ENCODE measurements at regions not wholly inside any gene's neighbourhood (a gene's known extent, or its start where the extent isn't known, plus 50 kb on each side); places are given as distances from the start of the nearest gene placed in this dataset.

DNA sequence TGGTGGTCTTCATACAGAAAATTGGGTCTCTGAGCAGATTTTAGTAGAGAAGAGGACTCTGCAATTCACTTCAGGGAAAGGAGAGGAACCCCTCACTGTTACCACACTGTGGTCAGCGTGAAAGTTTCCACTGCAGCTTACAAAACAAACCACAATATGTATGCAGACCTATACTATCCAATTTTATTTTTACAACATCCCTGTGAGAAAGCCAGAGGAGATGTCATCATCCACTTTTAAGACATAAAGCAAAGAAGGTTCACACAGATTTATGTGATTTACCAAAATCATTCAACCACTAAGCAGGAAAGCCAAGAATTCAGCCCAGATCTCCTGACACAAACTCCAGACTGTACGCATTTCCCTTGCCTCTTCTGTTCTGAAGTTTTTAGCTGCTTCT, 442.4 kb downstream of the FRK start:
- Histone ChIP-seq H3K27me3 (ENCODE audit: control insufficient read depth in 1 of 2, insufficient read depth in 2 of 2, low read length in 2 of 2) (no peaks in the 10 kb centered on the region), H3K9ac (ENCODE audit: insufficient read depth, low read depth, low read length) (no peak overlapping the region), H3K4me3 (replicated peaks in 1 of 3; ENCODE audit: insufficient read depth in 1 of 3, low read depth in 2 of 3, low read length in 3 of 3) (no peak overlapping the region), H3K4me1 (ENCODE audit: insufficient read depth, low read length) (no peaks in the 10 kb centered on the region), H2AFZ (ENCODE audit: low read length) (no peak overlapping the region), H3K79me2 (ENCODE audit: insufficient read depth, low read length) (no peaks in the 10 kb centered on the region), H3K36me3 (replicated peaks in 1 of 2; ENCODE audit: control insufficient read depth in 1 of 2, insufficient read depth in 2 of 2, low read length in 2 of 2) (no peaks in the 10 kb centered on the region), H3K4me2 (ENCODE audit: low read depth, low read length) (no peak overlapping the region), H4K20me1 (ENCODE audit: insufficient read depth, low read length) (no peaks in the 10 kb centered on the region), H3K9me3 (ENCODE audit: low read length) (no peaks in the 10 kb centered on the region), H3K27ac (ENCODE audit: extremely low read length, insufficient read depth, low read length) (no peak overlapping the region)
- 22% methylated on average over 2 of the region's 2 CpGs for WGBS (ENCODE audit: low lambda C conversion rate)
- no peak for DNase-seq (ENCODE audit: low spot score)
- POLR2A ChIA-PET: no interaction called here
- TF ChIP-seq RNF2 (conservative IDR thresholded peaks at IDR 0.05; ENCODE audit: low read depth): no peak
- TF ChIP-seq KMT2A (CRISPR knock-in tag; IDR thresholded peaks at IDR 0.05): no peak
- TF ChIP-seq ZNF331 (CRISPR knock-in tag; IDR thresholded peaks at IDR 0.05): no peak
- TF ChIP-seq CEBPB (IDR thresholded peaks at IDR 0.05; ENCODE audit: borderline replicate concordance, low read depth, low read length): no peak
- TF ChIP-seq FOXO1 (CRISPR knock-in tag; IDR thresholded peaks at IDR 0.05): no peak
- TF ChIP-seq, protein P1, sequence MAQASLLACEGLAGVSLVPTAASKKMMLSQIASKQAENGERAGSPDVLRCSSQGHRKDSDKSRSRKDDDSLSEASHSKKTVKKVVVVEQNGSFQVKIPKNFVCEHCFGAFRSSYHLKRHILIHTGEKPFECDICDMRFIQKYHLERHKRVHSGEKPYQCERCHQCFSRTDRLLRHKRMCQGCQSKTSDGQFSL (CRISPR knock-in tag; IDR thresholded peaks at IDR 0.05): no peak
- no peak for TF ChIP-seq YEATS4 (CRISPR knock-in tag; IDR thresholded peaks at IDR 0.05; ENCODE audit: borderline replicate concordance)
- no peak for TF ChIP-seq MEF2D (CRISPR knock-in tag; IDR thresholded peaks at IDR 0.05)
- TF ChIP-seq NFIC (IDR thresholded peaks at IDR 0.05; ENCODE audit: low read length): no peak
- no peak for TF ChIP-seq TAF1 (CRISPR knock-in tag; IDR thresholded peaks at IDR 0.05)
- TF ChIP-seq IRX3 (CRISPR knock-in tag; IDR thresholded peaks at IDR 0.05; ENCODE audit: borderline replicate concordance, low read depth): no peak
- TF ChIP-seq BRD4 (CRISPR knock-in tag; IDR thresholded peaks at IDR 0.05): no peak
- TF ChIP-seq RFXAP (CRISPR knock-in tag; IDR thresholded peaks at IDR 0.05; ENCODE audit: borderline replicate concordance): no peak
- no peak for TF ChIP-seq ZSCAN9 (CRISPR knock-in tag; IDR thresholded peaks at IDR 0.05; ENCODE audit: borderline replicate concordance)
- in situ Hi-C loops (cut with HindIII; ENCODE audit: extremely low pct_ligation_motif_present, low pct_unique_long_range_greater_than_20kb) (no loop called here), intact Hi-C loops (cut with micrococcal nuclease; ENCODE audit: unreplicated experiment) (no loop called here)
- BruUV-seq (replicated peaks): no TSS peak
- CTCF ChIA-PET (ENCODE audit: low intra/inter-chr PET ratio, low total read pairs): no interaction called here
- FAIRE-seq: no peak
- no peak for ATAC-seq

Measured in HepG2 (cell line).